Kidney (tissue), 13 donors: ENCODE measurements at regions not wholly inside any gene's neighbourhood (a gene's known extent, or its start where the extent isn't known, plus 50 kb on each side); places are given as distances from the start of the nearest gene placed in this dataset. TPM values are rescaled to one million over a fixed set of nuclear protein-coding genes. Genes with fewer than 3 reads are reported as not detected.
A peak's percentile ranks its signal among the peaks of the same experiment; 100 is the strongest.

Experiments
- DNase-seq, 5 donors: peaks; one replicate each; pipeline ENCODE4 v3.0.0-alpha.2; 2013 to 2020
- FAIRE-seq: peaks from 2 replicates; lab custom pipeline; 2012; peaks lifted over from hg19 to GRCh38; lab: Jason Lieb, UNC
- H3K27ac ChIP-seq, 2 donors: one replicate each; pipeline ENCODE4 v1.7.0; 2013; ENCODE audit warnings: low read depth in 2 of 2, low read length in 2 of 2, inconsistent platforms in 1 of 2
- H3K27me3 ChIP-seq: one replicate; pipeline ENCODE4 v1.7.1; 2013; ENCODE audit warnings: low read length, inconsistent platforms; ENCODE audit not compliant: control insufficient read depth, insufficient read depth
- H3K36me3 ChIP-seq, 3 donors: one replicate each; pipeline versions ENCODE4 v1.7.0 to v1.7.1; 2013; ENCODE audit warnings: low read length in 3 of 3, control low read depth in 1 of 3, inconsistent platforms in 1 of 3; ENCODE audit not compliant: insufficient read depth in 3 of 3, control insufficient read depth in 2 of 3
- H3K4me1 ChIP-seq, 3 donors: one replicate each; pipeline versions ENCODE4 v1.7.0 to v1.7.1; 2013; ENCODE audit warnings: low read length in 3 of 3, inconsistent platforms in 1 of 3, low read depth in 1 of 3; ENCODE audit not compliant: control insufficient read depth in 2 of 3, insufficient read depth in 2 of 3
- H3K4me3 ChIP-seq, 3 donors: one replicate each; pipeline versions ENCODE4 v1.7.0 to v1.8.1; 2013; ENCODE audit warnings: low read length in 3 of 3, control low read depth in 1 of 3, inconsistent platforms in 1 of 3
- H3K9ac ChIP-seq, 3 donors: one replicate each; pipeline versions ENCODE4 v1.7.0 to v1.7.1; 2013; ENCODE audit warnings: low read length in 3 of 3, control low read depth in 1 of 3, inconsistent platforms in 1 of 3
- H3K9me3 ChIP-seq, 3 donors: one replicate each; pipeline versions ENCODE4 v1.7.0 to v1.7.1; 2013; ENCODE audit warnings: low read length in 3 of 3, control low read depth in 1 of 3, inconsistent platforms in 1 of 3; ENCODE audit not compliant: control insufficient read depth in 2 of 3, insufficient read depth in 1 of 3
- CTCF ChIP-seq: IDR thresholded peaks from 3 replicates; pipeline ENCODE4 v1.5.1; 2012; ENCODE audit warnings: mild to moderate bottlenecking, moderate library complexity, borderline replicate concordance; ENCODE audit not compliant: insufficient read depth; ENCODE audit errors: extremely low read depth
- intact Hi-C: fragments of 100-400 bp; cut with DNase I; formaldehyde crosslinking; loops from one replicate; pipeline ENCODE4 v1.11.1; 2022
- microRNA-seq: library from miRNA; unstranded; fragments of <30 nt; microRNA quantifications from one replicate; pipeline ENCODE4 v1.2.0, GENCODE V29; 2020
- donor health status: control.
- donor health status: control.
- donor health status: control.
- donor health status: control.
- donor health status: control.
- donor health status: DM: yes; HTN: yes; CAD: no.
- donor health status: Normal renal cell carcinoma (clear cell type).

DNA sequence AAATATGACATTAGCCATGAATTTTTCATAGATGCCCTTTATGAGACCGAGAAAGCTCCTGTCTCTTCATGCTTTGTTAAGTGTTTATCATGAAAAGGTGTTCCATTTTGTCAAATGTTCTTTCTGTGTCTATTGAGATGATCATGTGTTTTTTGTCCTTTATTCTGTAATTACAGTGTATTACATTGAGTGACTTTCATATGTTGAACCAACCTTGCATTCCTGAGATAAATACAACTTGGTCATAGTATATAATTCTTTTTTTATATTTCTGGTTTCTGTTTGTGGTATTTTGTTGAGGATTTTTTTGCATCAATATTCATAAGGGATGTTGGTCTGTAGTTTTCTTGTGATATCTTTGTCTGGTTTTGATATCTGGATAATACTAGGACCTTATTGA lies 52.9 kb upstream of the HPCAL1 start:
- no peak for FAIRE-seq

GRCh38 chr2:10252224-10252623 lies 50.5 kb upstream of the HPCAL1 start:
- Histone ChIP-seq H3K9ac (no peak overlapping the region), H3K4me3 (no peak overlapping the region), H3K4me1 (no peaks in the 10 kb centered on the region), H3K36me3 (no peaks in the 10 kb centered on the region), H3K27ac (no peak overlapping the region), H3K9me3 (peaks cover 0 to 7% (median 0%) of the 10 kb centered on the region in 3 donors), H3K27me3 (no peaks in the 10 kb centered on the region)
- FAIRE-seq (no peak), DNase-seq (peak in 1 of 5 donors; percentile 15)
- no peak for TF ChIP-seq CTCF
- intact Hi-C loops = no loop called here

More for the DNA sequence above, 52.9 kb upstream of the HPCAL1 start:
- H3K4me1 ChIP-seq = no peaks in the 10 kb centered on the region
- no peaks in the 10 kb centered on the region for H3K27me3 ChIP-seq
- no peaks in the 10 kb centered on the region for H3K36me3 ChIP-seq
- intact Hi-C loops = no loop called here
- H3K9ac ChIP-seq = no peak overlapping the region
- no peak overlapping the region for H3K27ac ChIP-seq
- H3K4me3 ChIP-seq = no peak overlapping the region
- DNase-seq = no peak
- TF ChIP-seq CTCF = no peak
- peaks cover 0 to 7% (median 0%) of the 10 kb centered on the region in 3 donors for H3K9me3 ChIP-seq

DNA sequence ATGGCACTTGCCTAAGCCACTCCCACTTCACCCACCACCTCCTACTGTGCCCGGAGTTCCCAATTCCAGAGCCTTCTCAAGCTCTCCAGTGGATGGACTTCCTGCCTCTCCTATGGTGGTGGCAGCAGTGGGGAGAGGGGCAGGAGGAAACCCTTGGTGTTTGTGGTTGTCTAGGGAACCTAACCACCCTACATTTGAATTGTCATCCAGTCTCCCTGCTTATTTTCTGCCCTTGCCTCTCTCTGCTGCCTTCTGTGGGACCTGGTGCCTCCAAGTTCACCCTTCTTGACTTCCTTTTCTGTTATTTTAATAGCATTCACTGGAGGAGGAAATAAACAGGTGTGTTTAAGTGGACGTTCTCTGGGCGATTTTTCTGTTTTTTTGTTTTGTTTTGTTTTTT lies 50.0 kb upstream of the HPCAL1 start:
- Histone ChIP-seq H3K4me1 (no peaks in the 10 kb centered on the region), H3K27me3 (no peaks in the 10 kb centered on the region), H3K4me3 (no peak overlapping the region), H3K27ac (no peak overlapping the region), H3K9ac (no peak overlapping the region), H3K9me3 (peaks cover 0 to 7% (median 0%) of the 10 kb centered on the region in 3 donors), H3K36me3 (no peaks in the 10 kb centered on the region)
- TF ChIP-seq CTCF = no peak
- intact Hi-C loops = no loop called here
- DNase-seq (no peak), FAIRE-seq (no peak)

Small RNA genes in the stretch of these regions (microRNA-seq; reads per million reads assigned to microRNA genes)
- not detected for gene MIR4261
